GM12878 (cell line): ENCODE measurements at regions not wholly inside any gene's neighbourhood (a gene's known extent, or its start where the extent isn't known, plus 50 kb on each side); places are given as distances from the start of the nearest gene placed in this dataset.

ENCODE experiments used
- ATAC-seq: fragments of 200-7000 bp; cut with Tn5 transposase; 3 replicates; pipeline ENCODE4 v1.9.1; 2020; ENCODE audit warnings: mild to moderate bottlenecking, moderate library complexity
- BruUV-seq: library from RNA; stranded (reverse); fragments of 400-500 nt; replicated peaks from 2 replicates; lab custom pipeline; 2021; lab: Mats Ljungman, UMichigan
- CTCF ChIA-PET: fragments of 300-600 bp; sonication (Branson Sonifier 250); formaldehyde crosslinking; extraction: SDS; loops from one replicate; lab custom pipeline; 2021; ENCODE audit warnings: inconsistent platforms; lab: Yijun Ruan, JAX
- POLR2A ChIA-PET: fragments of 350-600 bp; formaldehyde crosslinking; extraction: SDS; loops from one replicate; lab custom pipeline; 2021; ENCODE audit warnings: inconsistent platforms; lab: Charles Lee
- RAD21 ChIA-PET: fragments of 300-600 bp; sonication (Branson Sonifier 250); formaldehyde crosslinking; loops from one replicate; lab custom pipeline; 2023; ENCODE audit warnings: antibody characterized with exemption; ENCODE audit not compliant: unreplicated experiment; lab: Charles Lee
- SMC1A ChIA-PET: fragments of 300-600 bp; sonication (Branson Sonifier 250); formaldehyde crosslinking; loops from one replicate; lab custom pipeline; 2023; ENCODE audit not compliant: unreplicated experiment, uncharacterized antibody; lab: Charles Lee
- DNase-seq: peaks from one replicate; pipeline ENCODE4 v3.0.0-alpha.2; 2011; ENCODE audit warnings: low read depth, low spot score
- FAIRE-seq: peaks from 3 replicates; lab custom pipeline; 2011; peaks lifted over from hg19 to GRCh38; lab: Jason Lieb, UNC
- H2AFZ ChIP-seq: 2 replicates; pipeline ENCODE4 v1.6.0; 2011; ENCODE audit warnings: low read depth, low read length, control low read depth; ENCODE audit not compliant: control insufficient read depth
- H3K27ac ChIP-seq: 2 replicates; pipeline ENCODE4 v1.5.1; 2011; ENCODE audit warnings: control low read depth; ENCODE audit not compliant: control insufficient read depth, insufficient read depth
- H3K27me3 ChIP-seq, 2 experiments: replicated peaks in 1 of 2; 2 replicates each; pipeline versions ENCODE4 v1.6.0 to v1.6.1; 2011; ENCODE audit warnings: low read length in 1 of 2; ENCODE audit not compliant: control insufficient read depth in 2 of 2, insufficient read depth in 2 of 2
- H3K36me3 ChIP-seq, 2 experiments: 2 replicates each; pipeline ENCODE4 v1.5.1; 2011; ENCODE audit warnings: low read length in 1 of 2; ENCODE audit not compliant: control insufficient read depth in 2 of 2, insufficient read depth in 2 of 2
- H3K4me1 ChIP-seq: 2 replicates; pipeline ENCODE4 v1.6.1; 2011; ENCODE audit warnings: mild to moderate bottlenecking, low read length, moderate library complexity, mixed read lengths; ENCODE audit not compliant: control insufficient read depth, insufficient read depth
- H3K4me2 ChIP-seq: 2 replicates; pipeline ENCODE4 v1.6.0; 2011; ENCODE audit warnings: control low read depth; ENCODE audit not compliant: control insufficient read depth, insufficient read depth
- H3K4me3 ChIP-seq: fragments of 200-600 bp; sonication (generic); 2 replicates; pipeline ENCODE4 v1.5.1; 2016
- H3K79me2 ChIP-seq: 2 replicates; pipeline ENCODE4 v1.6.0; 2011; ENCODE audit warnings: low read length; ENCODE audit not compliant: control insufficient read depth, insufficient read depth
- H3K9ac ChIP-seq: 2 replicates; pipeline ENCODE4 v1.8.0; 2011; ENCODE audit warnings: low read length, control low read depth, mixed read lengths; ENCODE audit not compliant: control insufficient read depth, insufficient read depth
- H3K9me3 ChIP-seq: replicated peaks from 3 replicates; pipeline ENCODE4 v1.5.1; 2011; ENCODE audit warnings: mild to moderate bottlenecking, low read length; ENCODE audit not compliant: control insufficient read depth, insufficient read depth
- H4K20me1 ChIP-seq: 2 replicates; pipeline ENCODE4 v1.6.0; 2011; ENCODE audit not compliant: control insufficient read depth, insufficient read depth
- ATF3 ChIP-seq: IDR thresholded peaks from 2 replicates; pipeline ENCODE4 v1.6.1; 2011; ENCODE audit warnings: low read depth, mild to moderate bottlenecking, low read length, moderate library complexity, borderline replicate concordance; ENCODE audit errors: extremely low read depth
- CHD4 ChIP-seq: fragments of 200-600 bp; sonication (generic); IDR thresholded peaks from 2 replicates; pipeline ENCODE4 v1.6.1; 2016; ENCODE audit warnings: mild to moderate bottlenecking
- ETV6 ChIP-seq, 2 experiments: fragments of 450-650 bp in 1 of 2; IDR thresholded peaks in 1 of 2; conservative IDR thresholded peaks in 1 of 2; 2 replicates each; pipeline ENCODE4 v1.6.1; 2014; ENCODE audit warnings: antibody characterized with exemption in 1 of 2, borderline replicate concordance in 1 of 2, low read depth in 1 of 2, mild to moderate bottlenecking in 1 of 2, moderate library complexity in 1 of 2
- IKZF2 ChIP-seq, 2 experiments: fragments of 450-650 bp; IDR thresholded peaks; 2 replicates each; pipeline ENCODE4 v1.6.1; 2017; ENCODE audit warnings: mild to moderate bottlenecking in 2 of 2, moderate library complexity in 2 of 2
- IRF5 ChIP-seq: fragments of 450-650 bp; IDR thresholded peaks from 2 replicates; pipeline ENCODE4 v1.6.1; 2017; ENCODE audit warnings: borderline replicate concordance
- KLF5 ChIP-seq: fragments of 450-650 bp; IDR thresholded peaks from 2 replicates; pipeline ENCODE4 v1.6.1; 2014; ENCODE audit warnings: mild to moderate bottlenecking; ENCODE audit not compliant: partially characterized antibody
- NFIC ChIP-seq: IDR thresholded peaks from 2 replicates; pipeline ENCODE4 v1.6.1; 2012; ENCODE audit warnings: low read depth, mild to moderate bottlenecking, inconsistent platforms, low read length, moderate library complexity
- NR2F1 ChIP-seq: fragments of 450-650 bp; conservative IDR thresholded peaks from 2 replicates; pipeline ENCODE4 v1.6.1; 2017; ENCODE audit warnings: mild to moderate bottlenecking
- POLR2AphosphoS5 ChIP-seq: IDR thresholded peaks from 2 replicates; pipeline ENCODE4 v1.6.1; 2011; ENCODE audit warnings: mild to moderate bottlenecking, low read length, inconsistent platforms
- SRF ChIP-seq, 2 experiments: IDR thresholded peaks; 2 replicates each; pipeline ENCODE4 v1.6.1; 2011; ENCODE audit warnings: low read depth in 2 of 2, low read length in 2 of 2, mild to moderate bottlenecking in 1 of 2, moderate library complexity in 1 of 2
- SUZ12 ChIP-seq: fragments of 200-600 bp; sonication (generic); IDR thresholded peaks from one replicate; pipeline ENCODE4 v1.6.1; 2018; ENCODE audit warnings: antibody characterized with exemption, mild to moderate bottlenecking; ENCODE audit not compliant: unreplicated experiment
- ZNF207 ChIP-seq: fragments of 450-650 bp; IDR thresholded peaks from 2 replicates; pipeline ENCODE4 v1.6.1; 2014; ENCODE audit warnings: antibody characterized with exemption, mild to moderate bottlenecking, borderline replicate concordance
- ZZZ3 ChIP-seq: IDR thresholded peaks from 2 replicates; pipeline ENCODE4 v1.6.1; 2011; ENCODE audit warnings: low read depth; ENCODE audit not compliant: control insufficient read depth, insufficient read length
- WGBS: methylation state at CpG from one replicate; pipeline ENCODE4 v1.1.6; 2016; ENCODE audit warnings: low lambda C conversion rate; ENCODE audit not compliant: insufficient replicate concordance, insufficient coverage; ENCODE audit errors: missing lambda C conversion rate; 5-methylcytosine and 5-hydroxymethylcytosine counted together
- in situ Hi-C: fragments of 300-500 bp; cut with MboI; formaldehyde crosslinking; loops from 9 replicates; pipeline ENCODE4 v1.14.3; 2018; ENCODE audit warnings: mixed read lengths
- intact Hi-C: fragments of 100-400 bp; cut with micrococcal nuclease; formaldehyde crosslinking; loops from one replicate; pipeline ENCODE4 v1.14.2; 2022; ENCODE audit not compliant: unreplicated experiment
- TF ChIP-seq, protein P1 (sequence below): fragments of 450-650 bp; IDR thresholded peaks from 2 replicates; pipeline ENCODE4 v1.6.1; 2017; ENCODE audit warnings: low read depth, mild to moderate bottlenecking, moderate library complexity

GRCh38 chr6:106035655-106036054 is 50.5 kb upstream of the PRDM1 start:
- in situ Hi-C loops (no loop called here), intact Hi-C loops (no loop called here)
- TF ChIP-seq ETV6 (conservative IDR thresholded peaks at IDR 0.05 in 1 of 2, IDR thresholded peaks at IDR 0.05 in 1 of 2; ENCODE audit: borderline replicate concordance in 1 of 2, low read depth in 1 of 2) = no peak
- no peak for TF ChIP-seq NR2F1
- TF ChIP-seq SRF (IDR thresholded peaks at IDR 0.05; ENCODE audit: low read depth in 2 of 2, low read length in 2 of 2) = no peak
- TF ChIP-seq KLF5 = no peak
- ChIA-PET RAD21 (no interaction called here), SMC1A (interaction anchor here (1.1 kb wide), 1 partner anchor 17 kb away, joined by 3 read pairs; no protein-coding TSS in a partner anchor), CTCF (no interaction called here), POLR2A (no interaction called here)
- Histone ChIP-seq H3K79me2 (no peaks in the 10 kb centered on the region), H3K4me1 (no peaks in the 10 kb centered on the region), H4K20me1 (no peaks in the 10 kb centered on the region), H2AFZ (no peak overlapping the region), H3K4me3 (no peak overlapping the region), H3K36me3 (no peaks in the 10 kb centered on the region), H3K9ac (no peak overlapping the region), H3K4me2 (no peak overlapping the region), H3K9me3 (no peaks in the 10 kb centered on the region; the same call in 1 of the 3 replicates), H3K27me3 (peaks cover 0 to 4% of the 10 kb centered on the region in 2 experiments; a peak in 1 of 4 replicates), H3K27ac (no peak overlapping the region)
- ATAC-seq (no peak), FAIRE-seq (no peak), DNase-seq (no peak)
- WGBS = 69% methylated on average over 2 of the region's 2 CpGs
- BruUV-seq = no TSS peak

GRCh38 chr6:106033806-106034205 is 52.3 kb upstream of the PRDM1 start:
- POLR2A ChIA-PET = no interaction called here

More at GRCh38 chr6:106033806-106034205, 52.3 kb upstream of the PRDM1 start:
- H2AFZ ChIP-seq = no peak overlapping the region
- H3K4me3 ChIP-seq = no peak overlapping the region
- no peaks in the 10 kb centered on the region for H3K79me2 ChIP-seq
- H3K9me3 ChIP-seq = no peaks in the 10 kb centered on the region; the same call in 1 of the 3 replicates
- H3K36me3 ChIP-seq = no peaks in the 10 kb centered on the region
- ATAC-seq = no peak
- in situ Hi-C loops = no loop called here
- no peak overlapping the region for H3K4me2 ChIP-seq
- H3K9ac ChIP-seq = no peak overlapping the region
- intact Hi-C loops = no loop called here
- ChIA-PET RAD21 (no interaction called here), SMC1A (interaction anchor here (0.8 to 1.0 kb wide), 4 partner anchors 10 to 32 kb away, joined by 3 read pairs; no protein-coding TSS in a partner anchor), CTCF (interaction anchor here (0.8 to 1.2 kb wide), 3 partner anchors 29 to 189 kb away, joined by 3 read pairs; no protein-coding TSS in a partner anchor)
- no peak for FAIRE-seq
- WGBS = 66% methylated on average over 2 of the region's 2 CpGs
- no peaks in the 10 kb centered on the region for H4K20me1 ChIP-seq
- BruUV-seq = no TSS peak
- no peaks in the 10 kb centered on the region for H3K4me1 ChIP-seq
- H3K27ac ChIP-seq = no peak overlapping the region
- no peak for DNase-seq
- peaks cover 0 to 4% of the 10 kb centered on the region in 2 experiments; a peak in 1 of 4 replicates for H3K27me3 ChIP-seq
- TF ChIP-seq, protein P1, sequence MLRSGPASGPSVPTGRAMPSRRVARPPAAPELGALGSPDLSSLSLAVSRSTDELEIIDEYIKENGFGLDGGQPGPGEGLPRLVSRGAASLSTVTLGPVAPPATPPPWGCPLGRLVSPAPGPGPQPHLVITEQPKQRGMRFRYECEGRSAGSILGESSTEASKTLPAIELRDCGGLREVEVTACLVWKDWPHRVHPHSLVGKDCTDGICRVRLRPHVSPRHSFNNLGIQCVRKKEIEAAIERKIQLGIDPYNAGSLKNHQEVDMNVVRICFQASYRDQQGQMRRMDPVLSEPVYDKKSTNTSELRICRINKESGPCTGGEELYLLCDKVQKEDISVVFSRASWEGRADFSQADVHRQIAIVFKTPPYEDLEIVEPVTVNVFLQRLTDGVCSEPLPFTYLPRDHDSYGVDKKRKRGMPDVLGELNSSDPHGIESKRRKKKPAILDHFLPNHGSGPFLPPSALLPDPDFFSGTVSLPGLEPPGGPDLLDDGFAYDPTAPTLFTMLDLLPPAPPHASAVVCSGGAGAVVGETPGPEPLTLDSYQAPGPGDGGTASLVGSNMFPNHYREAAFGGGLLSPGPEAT = no peak
- TF ChIP-seq SUZ12 (no peak), NFIC (no peak), ZNF207 (no peak), IKZF2 (IDR thresholded peaks at IDR 0.05) (no peak), CHD4 (no peak), ZZZ3 (no peak), IRF5 (no peak), POLR2AphosphoS5 (no peak), ATF3 (no peak)
